A673 (cell line): ENCODE measurements at regions not wholly inside any gene's neighbourhood (a gene's known extent, or its start where the extent isn't known, plus 50 kb on each side); places are given as distances from the start of the nearest gene placed in this dataset.

Experiments
- BruUV-seq: library from RNA; stranded (reverse); fragments of 400-500 nt; replicated peaks from 2 replicates; lab custom pipeline; 2021; lab: Mats Ljungman, UMichigan
- CTCF ChIA-PET: fragments of 300-600 bp; sonication (Branson Sonifier 250); formaldehyde crosslinking; loops from one replicate; lab custom pipeline; 2022; ENCODE audit warnings: antibody characterized with exemption; lab: Charles Lee
- POLR2A ChIA-PET: fragments of 300-600 bp; sonication (Branson Sonifier 250); formaldehyde crosslinking; loops from one replicate; lab custom pipeline; 2022; ENCODE audit warnings: antibody characterized with exemption; ENCODE audit not compliant: low non-redundant PET; lab: Charles Lee
- DNase-seq: peaks from one replicate; pipeline ENCODE4 v3.0.0-alpha.2; 2015; ENCODE audit warnings: low spot score
- H3K27ac ChIP-seq: fragments of 200-600 bp; sonication (generic); 2 replicates; pipeline ENCODE4 v1.5.1; 2016; ENCODE audit warnings: mixed run types, low read depth, mild to moderate bottlenecking, mixed read lengths, antibody characterized with exemption, low read length; ENCODE audit not compliant: poor library complexity, severe bottlenecking
- H3K27me3 ChIP-seq: fragments of 200-600 bp; sonication (generic); replicated peaks from 2 replicates; pipeline ENCODE4 v1.6.1; 2017; ENCODE audit warnings: mixed run types, low read depth, mild to moderate bottlenecking, mixed read lengths, antibody characterized with exemption, low read length; ENCODE audit not compliant: insufficient read depth, poor library complexity
- H3K36me3 ChIP-seq: fragments of 200-600 bp; sonication (generic); 2 replicates; pipeline ENCODE4 v1.6.1; 2016; ENCODE audit warnings: mixed run types, mild to moderate bottlenecking, mixed read lengths, antibody characterized with exemption, low read length; ENCODE audit not compliant: insufficient read depth, poor library complexity, severe bottlenecking
- H3K4me1 ChIP-seq: fragments of 200-600 bp; sonication (generic); 2 replicates; pipeline ENCODE4 v1.6.1; 2017; ENCODE audit warnings: mixed run types, mild to moderate bottlenecking, mixed read lengths, antibody characterized with exemption, low read length; ENCODE audit not compliant: insufficient read depth, poor library complexity, severe bottlenecking
- H3K4me3 ChIP-seq: fragments of 200-600 bp; sonication (generic); 2 replicates; pipeline ENCODE4 v1.5.1; 2016; ENCODE audit warnings: low read depth, mixed run types, mild to moderate bottlenecking, mixed read lengths, low read length; ENCODE audit not compliant: poor library complexity, severe bottlenecking
- H3K9me3 ChIP-seq: fragments of 200-600 bp; sonication (generic); 2 replicates; pipeline ENCODE4 v1.6.1; 2016; ENCODE audit warnings: mixed run types, low read depth, mild to moderate bottlenecking, mixed read lengths, antibody characterized with exemption, low read length; ENCODE audit not compliant: poor library complexity, severe bottlenecking
- EZH2 ChIP-seq: fragments of 200-600 bp; sonication (generic); IDR thresholded peaks from 2 replicates; pipeline ENCODE4 v1.6.1; 2017; ENCODE audit warnings: borderline replicate concordance, low read depth, mild to moderate bottlenecking, mixed read lengths, antibody characterized with exemption, low read length; ENCODE audit not compliant: poor library complexity, severe bottlenecking
- intact Hi-C: fragments of 100-400 bp; cut with micrococcal nuclease; formaldehyde crosslinking; loops from one replicate; pipeline ENCODE4 v1.10.0; 2022; ENCODE audit not compliant: unreplicated experiment
- TF ChIP-seq, protein P1 (sequence below): fragments of 300-800, 200-600 bp; sonication (generic); conservative IDR thresholded peaks from 2 replicates; pipeline ENCODE4 v1.5.1; 2017; ENCODE audit warnings: low read depth, mild to moderate bottlenecking, antibody characterized with exemption, low read length, moderate library complexity, mixed read lengths

DNA sequence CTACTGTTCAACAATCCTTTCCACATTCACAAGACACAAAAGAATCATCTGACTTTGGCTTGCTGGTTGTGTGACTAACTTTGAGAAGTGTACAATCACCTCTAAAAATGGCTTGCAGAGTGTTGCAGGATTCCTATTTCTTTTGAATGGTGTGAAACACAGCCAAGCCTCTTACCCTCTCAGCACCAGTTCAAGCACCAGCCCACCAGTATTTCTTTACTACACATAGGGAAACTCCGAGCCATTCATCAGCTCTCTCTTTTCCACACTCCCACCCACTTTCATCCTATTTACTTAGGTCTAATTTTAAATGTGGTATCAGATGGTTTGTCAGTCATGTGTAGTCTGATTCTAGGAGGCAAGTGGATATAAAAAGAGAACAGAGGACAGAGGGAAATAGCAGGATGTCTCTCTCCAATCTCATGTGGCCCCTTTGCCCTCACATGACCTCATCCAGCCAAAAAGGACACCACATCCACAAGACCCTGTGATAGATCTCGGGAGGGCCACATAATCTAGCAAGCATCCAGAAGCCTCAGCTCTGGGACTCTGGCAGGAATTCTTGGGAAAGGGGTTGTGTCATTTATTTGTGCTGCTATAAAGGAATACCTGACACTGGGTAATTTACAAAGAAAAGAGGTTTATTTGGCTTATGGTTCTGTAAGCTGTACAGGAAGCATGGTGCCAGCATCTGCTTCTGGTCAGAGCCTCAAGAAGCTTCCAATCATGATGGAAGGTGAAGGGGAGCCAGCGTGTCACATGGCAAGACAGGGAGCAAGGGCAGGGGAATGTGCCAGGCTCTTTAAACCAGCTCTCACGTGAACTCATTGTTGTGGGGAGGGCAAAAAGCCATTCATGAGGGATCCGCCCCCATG lies 66.8 kb upstream of the NEBL start:
- H3K4me3 ChIP-seq: no peak overlapping the region
- intact Hi-C loops: no loop called here
- H3K36me3 ChIP-seq: no peaks in the 10 kb centered on the region
- no peak for DNase-seq
- H3K4me1 ChIP-seq: no peaks in the 10 kb centered on the region
- H3K27me3 ChIP-seq: no peaks in the 10 kb centered on the region
- no peak overlapping the region for H3K27ac ChIP-seq
- POLR2A ChIA-PET: no interaction called here
- no peaks in the 10 kb centered on the region for H3K9me3 ChIP-seq
- no peak for TF ChIP-seq EZH2
- BruUV-seq: no TSS peak
- CTCF ChIA-PET: no interaction called here

DNA sequence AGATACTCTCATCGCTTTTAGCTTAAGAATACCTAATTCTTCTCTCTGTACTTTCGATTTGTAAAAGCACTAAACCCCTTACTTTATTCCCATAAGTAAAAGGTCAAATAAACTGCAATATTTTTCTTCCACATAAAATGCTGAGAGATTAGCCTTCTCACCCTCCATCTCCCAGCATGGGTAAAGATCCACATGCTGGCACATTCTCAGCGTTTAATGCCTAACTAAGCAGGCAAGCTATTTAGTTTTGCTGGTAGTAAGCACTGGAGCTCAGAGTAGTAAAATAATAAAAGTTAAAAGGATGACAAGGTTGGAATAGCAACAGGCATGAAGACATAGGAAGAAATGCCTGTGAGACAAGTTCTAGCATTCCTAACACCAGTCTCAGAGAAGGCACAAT lies 65.9 kb upstream of the NEBL start:
- CTCF ChIA-PET: no interaction called here

DNA sequence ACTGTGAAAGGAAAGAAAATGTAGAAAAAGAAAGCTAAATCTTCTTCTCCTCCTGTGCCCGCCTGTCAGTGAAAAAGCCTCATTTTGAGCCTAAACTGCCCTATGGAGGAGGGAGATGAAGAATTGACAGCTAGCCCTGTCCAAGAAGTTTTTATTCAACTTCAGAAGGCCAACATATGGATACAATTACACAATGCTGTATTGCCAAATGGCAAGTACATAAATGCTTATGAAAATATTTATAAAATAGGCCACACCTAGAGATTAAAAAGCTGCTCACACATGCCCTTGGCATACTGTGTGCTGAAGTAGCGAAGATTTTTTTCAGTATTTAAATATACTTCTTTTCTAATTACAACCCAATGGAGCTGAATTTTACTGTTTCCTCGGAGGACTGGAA lies 65.1 kb upstream of the NEBL start:
- ChIA-PET POLR2A (no interaction called here), CTCF (no interaction called here)
- BruUV-seq: no TSS peak
- Histone ChIP-seq H3K9me3 (no peaks in the 10 kb centered on the region), H3K27ac (no peak overlapping the region), H3K27me3 (no peaks in the 10 kb centered on the region), H3K4me3 (no peak overlapping the region), H3K36me3 (no peaks in the 10 kb centered on the region), H3K4me1 (no peaks in the 10 kb centered on the region)
- DNase-seq: no peak
- intact Hi-C loops: no loop called here
- TF ChIP-seq, protein P1, sequence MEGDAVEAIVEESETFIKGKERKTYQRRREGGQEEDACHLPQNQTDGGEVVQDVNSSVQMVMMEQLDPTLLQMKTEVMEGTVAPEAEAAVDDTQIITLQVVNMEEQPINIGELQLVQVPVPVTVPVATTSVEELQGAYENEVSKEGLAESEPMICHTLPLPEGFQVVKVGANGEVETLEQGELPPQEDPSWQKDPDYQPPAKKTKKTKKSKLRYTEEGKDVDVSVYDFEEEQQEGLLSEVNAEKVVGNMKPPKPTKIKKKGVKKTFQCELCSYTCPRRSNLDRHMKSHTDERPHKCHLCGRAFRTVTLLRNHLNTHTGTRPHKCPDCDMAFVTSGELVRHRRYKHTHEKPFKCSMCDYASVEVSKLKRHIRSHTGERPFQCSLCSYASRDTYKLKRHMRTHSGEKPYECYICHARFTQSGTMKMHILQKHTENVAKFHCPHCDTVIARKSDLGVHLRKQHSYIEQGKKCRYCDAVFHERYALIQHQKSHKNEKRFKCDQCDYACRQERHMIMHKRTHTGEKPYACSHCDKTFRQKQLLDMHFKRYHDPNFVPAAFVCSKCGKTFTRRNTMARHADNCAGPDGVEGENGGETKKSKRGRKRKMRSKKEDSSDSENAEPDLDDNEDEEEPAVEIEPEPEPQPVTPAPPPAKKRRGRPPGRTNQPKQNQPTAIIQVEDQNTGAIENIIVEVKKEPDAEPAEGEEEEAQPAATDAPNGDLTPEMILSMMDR: no peak
- no peak for TF ChIP-seq EZH2

More for the DNA sequence above, 65.9 kb upstream of the NEBL start:
- BruUV-seq: no TSS peak
- Histone ChIP-seq H3K9me3 (no peaks in the 10 kb centered on the region), H3K27ac (no peak overlapping the region), H3K4me3 (no peak overlapping the region), H3K27me3 (no peaks in the 10 kb centered on the region), H3K36me3 (no peaks in the 10 kb centered on the region), H3K4me1 (no peaks in the 10 kb centered on the region)
- DNase-seq: no peak
- TF ChIP-seq EZH2: no peak
- TF ChIP-seq, protein P1: no peak
- intact Hi-C loops: no loop called here
- POLR2A ChIA-PET: no interaction called here

DNA sequence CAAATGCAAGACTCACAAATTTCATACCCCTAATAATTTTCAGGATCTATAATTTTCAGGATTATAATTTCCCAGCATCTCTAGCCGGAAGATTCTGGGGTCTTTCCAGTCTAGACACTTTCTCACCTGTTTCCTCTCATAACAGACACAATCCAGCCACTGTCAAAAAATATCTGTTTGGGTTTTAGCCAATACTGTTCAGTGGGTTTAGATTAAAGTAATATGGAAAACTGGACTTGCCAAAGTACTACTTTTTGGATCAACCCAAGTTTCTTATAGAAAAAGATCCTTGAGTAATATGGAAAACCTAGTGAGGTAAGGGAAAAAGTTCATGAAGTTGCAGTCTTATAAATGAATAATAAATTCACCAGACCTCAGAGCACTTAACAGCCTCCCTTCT lies 62.1 kb upstream of the NEBL start:
- POLR2A ChIA-PET: no interaction called here
- Histone ChIP-seq H3K27ac (no peak overlapping the region), H3K36me3 (no peaks in the 10 kb centered on the region), H3K9me3 (no peaks in the 10 kb centered on the region), H3K4me3 (no peak overlapping the region), H3K4me1 (peaks cover 7% of the 10 kb centered on the region), H3K27me3 (no peaks in the 10 kb centered on the region)
- CTCF ChIA-PET: no interaction called here
- intact Hi-C loops: no loop called here
- no TSS peak for BruUV-seq
- no peak for TF ChIP-seq EZH2
- TF ChIP-seq, protein P1: no peak
- no peak for DNase-seq
